ENCODE measurements at regions not wholly inside any gene's neighbourhood (a gene's known extent, or its start where the extent isn't known, plus 50 kb on each side); places are given as distances from the start of the nearest gene placed in this dataset.

GRCh38 chr10:130499541-130499940, 363.4 kb downstream of the GLRX3 start:
- intact Hi-C loops (cut with micrococcal nuclease) (no loop called here), in situ Hi-C loops (cut with MboI; ENCODE audit: low sequenced_read_pairs) (no loop called here), dilution Hi-C loops (cut with HindIII; ENCODE audit: low sequenced_read_pairs, unreplicated experiment) (no loop called here)
- Histone ChIP-seq H3K4me3 (ENCODE audit: insufficient read depth, low read depth, low read length) (no peak overlapping the region), H4K91ac (ENCODE audit: insufficient read depth, low read depth, low read length) (no peak overlapping the region), H3K79me1 (ENCODE audit: low read depth in 1 of 2, low read length in 2 of 2) (no peaks in the 10 kb centered on the region), H2BK15ac (ENCODE audit: low read depth, low read length) (no peak overlapping the region), H3K14ac (replicated peaks; ENCODE audit: low read depth, low read length) (no peak overlapping the region), H3K18ac (ENCODE audit: low read depth, low read length) (no peak overlapping the region), H3K23ac (ENCODE audit: low read depth, low read length) (no peak overlapping the region), H3K4ac (ENCODE audit: low read depth, low read length) (no peak overlapping the region), H3K9ac (ENCODE audit: low read depth, low read length) (no peak overlapping the region), H3K27ac (ENCODE audit: insufficient read depth, low read length) (no peak overlapping the region), H3K36me3 (ENCODE audit: control insufficient read depth, insufficient read depth, low read length) (no peaks in the 10 kb centered on the region), H3K27me3 (ENCODE audit: control insufficient read depth, insufficient read depth, low read length) (no peaks in the 10 kb centered on the region), H4K20me1 (ENCODE audit: insufficient read depth, low read length) (no peaks in the 10 kb centered on the region), H4K8ac (ENCODE audit: low read depth in 2 of 2, low read length in 2 of 2) (no peak overlapping the region), H4K5ac (ENCODE audit: low read depth, low read length) (no peak overlapping the region), H3K4me2 (ENCODE audit: low read depth, low read length) (no peak overlapping the region), H2AK9ac (replicated peaks; ENCODE audit: low read depth, low read length, poor library complexity) (no peak overlapping the region), H2AFZ (replicated peaks; ENCODE audit: low read length, poor library complexity) (no peak overlapping the region), H3K4me1 (ENCODE audit: control insufficient read depth, insufficient read depth, low read length) (no peaks in the 10 kb centered on the region), H2BK20ac (ENCODE audit: low read depth, low read length) (no peak overlapping the region), H2AK5ac (ENCODE audit: low read depth, low read length) (no peak overlapping the region), H2BK120ac (ENCODE audit: low read depth, low read length) (no peak overlapping the region), H3K9me3 (ENCODE audit: control insufficient read depth, insufficient read depth, low read length) (peaks cover 51% of the 10 kb centered on the region), H3K56ac (ENCODE audit: extremely low read depth, insufficient read depth, low read length) (no peak overlapping the region), H3K9me1 (ENCODE audit: insufficient read depth, low read length) (no peaks in the 10 kb centered on the region), H2BK5ac (ENCODE audit: low read depth, low read length, poor library complexity, severe bottlenecking) (no peak overlapping the region)
- no peak for DNase-seq
- ATAC-seq (ENCODE audit: low read depth), result no peak
- no peak for TF ChIP-seq RCOR1 (IDR thresholded peaks at IDR 0.05; ENCODE audit: insufficient replicate concordance, low read length)
- TF ChIP-seq SMC3 (IDR thresholded peaks at IDR 0.05; ENCODE audit: low read depth, low read length), result no peak
- no peak for TF ChIP-seq ELK1 (IDR thresholded peaks at IDR 0.05; ENCODE audit: borderline replicate concordance, low read depth, low read length)
- no peak for TF ChIP-seq MXI1 (IDR thresholded peaks at IDR 0.05; ENCODE audit: borderline replicate concordance, low read depth, low read length)
- TF ChIP-seq MAZ (IDR thresholded peaks at IDR 0.05; ENCODE audit: borderline replicate concordance, low read depth, low read length), result no peak
- TF ChIP-seq, protein P1, sequence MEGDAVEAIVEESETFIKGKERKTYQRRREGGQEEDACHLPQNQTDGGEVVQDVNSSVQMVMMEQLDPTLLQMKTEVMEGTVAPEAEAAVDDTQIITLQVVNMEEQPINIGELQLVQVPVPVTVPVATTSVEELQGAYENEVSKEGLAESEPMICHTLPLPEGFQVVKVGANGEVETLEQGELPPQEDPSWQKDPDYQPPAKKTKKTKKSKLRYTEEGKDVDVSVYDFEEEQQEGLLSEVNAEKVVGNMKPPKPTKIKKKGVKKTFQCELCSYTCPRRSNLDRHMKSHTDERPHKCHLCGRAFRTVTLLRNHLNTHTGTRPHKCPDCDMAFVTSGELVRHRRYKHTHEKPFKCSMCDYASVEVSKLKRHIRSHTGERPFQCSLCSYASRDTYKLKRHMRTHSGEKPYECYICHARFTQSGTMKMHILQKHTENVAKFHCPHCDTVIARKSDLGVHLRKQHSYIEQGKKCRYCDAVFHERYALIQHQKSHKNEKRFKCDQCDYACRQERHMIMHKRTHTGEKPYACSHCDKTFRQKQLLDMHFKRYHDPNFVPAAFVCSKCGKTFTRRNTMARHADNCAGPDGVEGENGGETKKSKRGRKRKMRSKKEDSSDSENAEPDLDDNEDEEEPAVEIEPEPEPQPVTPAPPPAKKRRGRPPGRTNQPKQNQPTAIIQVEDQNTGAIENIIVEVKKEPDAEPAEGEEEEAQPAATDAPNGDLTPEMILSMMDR (conservative IDR thresholded peaks at IDR 0.05; ENCODE audit: low read depth, low read length), result no peak
- no peak for TF ChIP-seq NFE2L2 (IDR thresholded peaks at IDR 0.05; ENCODE audit: low read depth, low read length)
- no peak for TF ChIP-seq BHLHE40 (IDR thresholded peaks at IDR 0.05; ENCODE audit: low read depth, low read length)
- no peak for TF ChIP-seq FOS (IDR thresholded peaks at IDR 0.05; ENCODE audit: low read depth, low read length)
- no peak for TF ChIP-seq USF2 (IDR thresholded peaks at IDR 0.05; ENCODE audit: low read depth, low read length)
- TF ChIP-seq CEBPB (IDR thresholded peaks at IDR 0.05; ENCODE audit: low read depth, low read length), result no peak
- TF ChIP-seq CHD1 (IDR thresholded peaks at IDR 0.05; ENCODE audit: low read depth, low read length), result no peak
- no TSS peak for BruUV-seq (replicated peaks)
- ChIA-PET CTCF (no interaction called here), POLR2A (ENCODE audit: unreplicated experiment) (no interaction called here)
